Upper lobe of left lung (tissue), 4 donors: ENCODE measurements at regions not wholly inside any gene's neighbourhood (a gene's known extent, or its start where the extent isn't known, plus 50 kb on each side); places are given as distances from the start of the nearest gene placed in this dataset.

Experiments used
- CTCF ChIP-seq, 6 experiments: fragments of 450-650 bp in 4 of 6; fragments of 200-600 bp in 2 of 6; sonication (generic) in 2 of 6; IDR thresholded peaks; one replicate each; pipeline ENCODE4 v1.5.1; 2016 to 2019; ENCODE audit warnings: antibody characterized with exemption in 6 of 6
- EP300 ChIP-seq, 4 donors: sonication (generic); formaldehyde crosslinking; IDR thresholded peaks; one replicate each; pipeline ENCODE4 v1.5.1; 2017; ENCODE audit warnings: antibody characterized with exemption in 4 of 4, control low read depth in 2 of 4

GRCh38 chr5:116765441-116765840 is 190.8 kb upstream of the SEMA6A start:
- TF ChIP-seq EP300 (IDR thresholded peaks at IDR 0.05) (no peak), CTCF (IDR thresholded peaks at IDR 0.05) (no peak)
